ENCODE measurements at regions not wholly inside any gene's neighbourhood (a gene's known extent, or its start where the extent isn't known, plus 50 kb on each side); places are given as distances from the start of the nearest gene placed in this dataset.
"Not testable (repeated sequence)": the region's sequence is repeated elsewhere in the genome, so short reads cannot be mapped to it uniquely, and the experiment has no call there.

- TF ChIP-seq POLR2A, SPI1, POLR2AphosphoS5 (IDR thresholded peaks at IDR 0.05; ENCODE audit: low read depth, low read length): not testable (repeated sequence)
Observed at GRCh38 chr11:3476084-3476936, 97.4 kb upstream of the ZNF195 start.

All from GM12891 (cell line).